ENCODE measurements at regions not wholly inside any gene's neighbourhood (a gene's known extent, or its start where the extent isn't known, plus 50 kb on each side); places are given as distances from the start of the nearest gene placed in this dataset.

GRCh38 chr5:88656221-88656950 is 226.6 kb downstream of the MEF2C start:
- ChIA-PET CTCF (interaction anchor here (1.4 kb wide), 1 partner anchor 24 kb away, joined by 3 read pairs; no protein-coding TSS in a partner anchor), POLR2A (no interaction called here)
- Mint-ChIP-seq H3K4me3 (no peak overlapping the region), H3K9me3 (no peaks in the 10 kb centered on the region), H3K36me3 (no peaks in the 10 kb centered on the region), H3K27me3 (ENCODE audit: low read depth) (peaks cover 39% of the 10 kb centered on the region), H3K4me1 (peaks cover 20% of the 10 kb centered on the region), H3K27ac (no peak overlapping the region)
- DNase-seq (ENCODE audit: low spot score) (no peak), ATAC-seq (no peak)
- no peak for TF ChIP-seq ATF6 (CRISPR knock-in tag; IDR thresholded peaks at IDR 0.05)
- no peak for TF ChIP-seq MAX (CRISPR knock-in tag; IDR thresholded peaks at IDR 0.05)
- TF ChIP-seq JAZF1 (CRISPR knock-in tag; IDR thresholded peaks at IDR 0.05), result no peak
- TF ChIP-seq NR2C2 (CRISPR knock-in tag; IDR thresholded peaks at IDR 0.05), result no peak
- TF ChIP-seq MYBL2 (CRISPR knock-in tag; IDR thresholded peaks at IDR 0.05), result no peak
- TF ChIP-seq ZNF121 (CRISPR knock-in tag; IDR thresholded peaks at IDR 0.05), result no peak
- TF ChIP-seq NR1H2 (CRISPR knock-in tag; IDR thresholded peaks at IDR 0.05), result no peak
- TF ChIP-seq SMAD3 (CRISPR knock-in tag; IDR thresholded peaks at IDR 0.05; ENCODE audit: borderline replicate concordance), result no peak
- no peak for TF ChIP-seq GRHL2 (CRISPR knock-in tag; IDR thresholded peaks at IDR 0.05; ENCODE audit: insufficient replicate concordance, severe bottlenecking)
- no peak for TF ChIP-seq FOXP1 (CRISPR knock-in tag; IDR thresholded peaks at IDR 0.05; ENCODE audit: borderline replicate concordance)
- no peak for TF ChIP-seq KAT7 (CRISPR knock-in tag; IDR thresholded peaks at IDR 0.05; ENCODE audit: borderline replicate concordance)
- TF ChIP-seq ZSCAN18 (CRISPR knock-in tag; IDR thresholded peaks at IDR 0.05), result no peak
- TF ChIP-seq CREM (CRISPR knock-in tag; IDR thresholded peaks at IDR 0.05), result no peak
- TF ChIP-seq TCF7 (CRISPR knock-in tag; IDR thresholded peaks at IDR 0.05; ENCODE audit: low read depth), result no peak
- no peak for TF ChIP-seq ZNF138 (CRISPR knock-in tag; conservative IDR thresholded peaks at IDR 0.05)

- ChIA-PET POLR2A (no interaction called here), CTCF (interaction anchor here (1.5 kb wide), 1 partner anchor 38 kb away, joined by 4 read pairs; no protein-coding TSS in a partner anchor)
- no peak for ATAC-seq
- Mint-ChIP-seq H3K36me3 (no peaks in the 10 kb centered on the region), H3K27me3 (ENCODE audit: low read depth) (peaks cover 13% of the 10 kb centered on the region), H3K4me1 (peaks cover 2% of the 10 kb centered on the region; the same call in 1 of the 2 replicates), H3K9me3 (no peaks in the 10 kb centered on the region), H3K27ac (no peak overlapping the region), H3K4me3 (no peak overlapping the region)
- DNase-seq (ENCODE audit: low spot score), result no peak
- no peak for TF ChIP-seq ZNF281 (CRISPR knock-in tag; IDR thresholded peaks at IDR 0.05)
- no peak for TF ChIP-seq HMGXB4 (CRISPR knock-in tag; IDR thresholded peaks at IDR 0.05)
- no peak for TF ChIP-seq ZBTB21 (CRISPR knock-in tag; IDR thresholded peaks at IDR 0.05; ENCODE audit: borderline replicate concordance)
- no peak for TF ChIP-seq SP1 (CRISPR knock-in tag; conservative IDR thresholded peaks at IDR 0.05)
- no peak for TF ChIP-seq E2F1 (CRISPR knock-in tag; IDR thresholded peaks at IDR 0.05)
- no peak for TF ChIP-seq ZBTB43 (CRISPR knock-in tag; IDR thresholded peaks at IDR 0.05)
- no peak for TF ChIP-seq ZNF671 (CRISPR knock-in tag; IDR thresholded peaks at IDR 0.05)
- no peak for TF ChIP-seq CDX4 (CRISPR knock-in tag; IDR thresholded peaks at IDR 0.05; ENCODE audit: borderline replicate concordance)
- TF ChIP-seq OVOL2 (CRISPR knock-in tag; IDR thresholded peaks at IDR 0.05; ENCODE audit: borderline replicate concordance), result no peak
Observed at GRCh38 chr5:88653471-88653870, 229.5 kb downstream of the MEF2C start.
